ENCODE measurements at regions not wholly inside any gene's neighbourhood (a gene's known extent, or its start where the extent isn't known, plus 50 kb on each side); places are given as distances from the start of the nearest gene placed in this dataset.

GRCh38 chr21:16179773-16180172, 450.0 kb downstream of the USP25 start:
- DNase-seq (ENCODE audit: low read depth in 2 of 2): no peak

DNA sequence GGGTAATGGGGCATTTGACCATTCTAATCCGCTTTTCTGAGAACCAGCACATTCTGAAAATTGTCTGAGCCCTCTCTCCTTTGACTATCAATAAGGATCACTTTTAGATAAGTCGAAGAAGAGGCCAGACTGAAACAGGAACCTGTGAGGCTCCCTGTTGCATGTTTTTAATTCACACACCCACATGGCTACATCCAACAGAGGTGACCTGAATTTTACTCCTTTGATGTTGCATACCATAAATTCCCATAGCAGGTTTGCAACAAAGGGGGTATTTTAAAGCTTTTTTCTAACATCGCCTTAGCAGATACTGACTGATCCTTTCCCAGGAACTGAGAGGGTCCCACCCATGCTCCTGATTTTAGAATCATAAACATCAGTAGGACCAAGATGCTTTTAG, 450.8 kb downstream of the USP25 start:
- no peak for DNase-seq (ENCODE audit: low read depth in 2 of 2)

- DNase-seq (ENCODE audit: low read depth in 2 of 2): no peak
These were observed 451.2 kb downstream of the USP25 start for GRCh38 chr21:16181018-16181417.

GRCh38 chr21:16185766-16186165, 456.0 kb downstream of the USP25 start:
- DNase-seq (ENCODE audit: low read depth in 2 of 2): no peak

DNA sequence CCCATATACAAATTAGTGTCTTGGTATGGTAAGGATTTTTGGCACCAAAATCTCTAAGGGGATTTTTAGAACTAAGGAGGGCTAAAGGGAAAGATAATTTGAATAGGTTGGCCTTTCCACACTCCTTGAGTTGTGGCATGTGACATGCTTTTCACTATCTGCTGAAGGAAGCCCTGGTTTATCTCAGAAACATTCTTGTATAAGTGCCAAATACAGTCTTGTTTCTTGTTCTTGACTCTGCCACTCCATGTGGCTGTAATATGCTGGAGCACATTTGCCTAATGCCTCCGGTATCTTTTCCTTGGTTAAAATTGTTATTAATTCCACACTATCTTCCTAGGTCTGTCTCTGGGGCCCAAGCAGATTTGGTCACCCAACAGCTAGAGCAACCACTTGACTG, 457.0 kb downstream of the USP25 start:
- no peak for DNase-seq (ENCODE audit: low read depth in 2 of 2)

- DNase-seq (ENCODE audit: low read depth in 2 of 2): no peak
These were observed 458.0 kb downstream of the USP25 start for GRCh38 chr21:16187603-16188301.

DNA sequence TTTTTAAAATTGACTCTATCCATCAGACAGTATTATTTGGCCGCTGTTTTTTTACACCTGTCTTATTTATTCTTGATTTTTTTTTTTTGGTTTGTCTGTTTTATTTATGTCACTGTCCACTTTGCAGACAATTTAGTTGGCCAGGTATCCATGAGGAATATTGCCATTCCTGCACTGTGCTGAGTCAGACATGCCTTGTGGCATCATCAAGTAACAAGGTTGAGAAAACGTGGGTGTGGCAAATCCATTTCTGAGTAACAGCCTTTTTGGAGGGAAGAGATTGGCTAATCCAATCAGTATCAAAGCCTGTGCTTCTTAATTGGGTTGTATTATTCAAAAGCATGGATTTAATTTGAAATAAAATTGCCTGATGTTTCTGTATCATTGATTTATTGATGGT, 463.1 kb downstream of the USP25 start:
- DNase-seq (ENCODE audit: low read depth in 2 of 2): no peak

GRCh38 chr21:16193496-16194094, 463.8 kb downstream of the USP25 start:
- no peak for DNase-seq (ENCODE audit: low read depth in 2 of 2)

DNA sequence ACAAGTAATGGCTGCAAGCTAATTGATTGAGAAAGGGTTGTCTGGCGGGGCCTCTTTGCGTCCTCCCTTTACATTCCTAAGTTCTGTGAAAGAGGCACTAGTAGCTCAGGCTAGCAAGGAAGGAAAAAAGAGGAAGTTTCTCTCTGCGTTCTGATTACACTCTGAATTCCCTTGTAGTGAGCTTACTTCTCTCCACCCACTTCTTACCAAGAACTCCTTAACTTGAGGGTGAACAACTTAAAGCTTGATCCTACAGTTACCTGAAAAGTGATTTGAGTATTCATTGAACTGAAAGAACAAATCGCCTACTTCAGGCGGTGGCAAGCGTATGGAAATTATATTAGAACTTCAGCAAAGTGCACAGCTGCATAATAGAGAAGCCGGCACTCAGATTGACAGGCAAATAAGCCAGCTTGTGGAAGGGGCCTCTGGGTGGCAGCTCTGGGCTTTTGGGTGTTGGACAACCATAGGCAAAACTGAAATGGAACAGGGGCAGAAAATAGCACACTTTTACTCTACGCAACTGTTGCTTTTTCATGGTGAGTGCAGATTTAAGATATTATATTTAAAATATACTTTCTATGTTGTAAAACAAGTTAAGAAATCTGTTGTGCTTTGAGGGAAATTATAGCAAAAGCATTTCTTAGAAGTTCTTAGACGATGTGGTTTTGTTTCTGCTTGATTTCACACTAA, 464.5 kb downstream of the USP25 start:
- DNase-seq (ENCODE audit: low read depth in 2 of 2): no peak

- no peak for DNase-seq (ENCODE audit: low read depth in 2 of 2)
These were observed 465.2 kb downstream of the USP25 start for GRCh38 chr21:16194788-16195537.

DNA sequence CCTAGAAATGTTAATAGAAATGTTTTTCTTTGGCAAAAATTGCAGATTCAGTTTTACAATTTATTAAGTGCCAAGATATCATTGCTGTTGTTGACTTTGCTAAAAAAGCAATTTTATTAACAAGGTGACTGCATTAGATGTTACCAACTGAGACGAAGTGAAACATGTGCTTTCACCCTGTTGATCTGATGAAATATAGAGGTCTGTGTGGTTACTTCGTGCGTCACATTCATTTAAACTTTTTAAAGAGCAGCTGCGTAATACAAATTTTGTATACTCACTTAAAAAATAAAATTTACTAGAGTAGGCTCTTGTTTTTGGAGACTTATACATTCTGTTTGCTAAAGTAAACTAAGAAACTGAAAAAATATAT, 465.7 kb downstream of the USP25 start:
- no peak for DNase-seq (ENCODE audit: low read depth in 2 of 2)

GRCh38 chr21:16196001-16196400, 466.2 kb downstream of the USP25 start:
- no peak for DNase-seq (ENCODE audit: low read depth in 2 of 2)

DNA sequence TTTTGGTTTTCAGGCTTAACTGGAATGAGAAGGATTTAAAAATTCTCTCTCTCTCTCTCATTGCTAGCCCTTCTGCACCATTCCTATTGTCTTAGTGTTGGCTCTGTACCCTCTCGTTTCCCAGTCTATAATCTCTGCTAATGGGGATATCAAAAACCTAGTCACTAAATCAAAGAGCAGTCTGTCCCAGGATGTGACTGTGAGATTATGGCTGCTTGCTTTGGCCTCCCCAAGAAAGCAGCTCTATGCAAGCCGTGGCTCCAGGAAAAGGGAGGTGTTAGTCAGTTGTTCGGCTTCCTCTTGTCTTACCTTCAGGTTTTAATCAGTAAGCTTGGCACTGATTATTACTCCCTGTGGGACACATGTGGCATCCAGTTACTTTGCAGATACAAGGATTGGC, 468.8 kb downstream of the USP25 start:
- DNase-seq (ENCODE audit: low read depth in 2 of 2): no peak

DNA sequence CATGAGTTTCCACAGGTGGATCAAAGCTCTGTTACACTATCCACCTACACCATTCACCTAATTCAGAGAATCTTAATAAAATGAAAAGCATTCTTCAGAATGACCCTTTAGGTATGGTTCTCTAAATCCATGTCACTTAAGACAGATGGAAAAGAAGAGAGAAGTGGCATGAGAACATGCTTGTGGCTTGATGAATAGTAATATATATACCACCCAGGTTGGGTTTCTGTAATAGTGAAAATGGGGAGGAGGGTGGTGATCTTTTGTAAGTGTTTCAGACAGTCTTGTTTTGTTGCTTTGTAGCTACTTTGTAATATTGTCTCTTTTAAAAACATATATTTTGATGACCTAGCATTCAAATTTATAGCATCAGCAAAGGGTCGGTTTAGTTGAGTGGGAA, 469.8 kb downstream of the USP25 start:
- DNase-seq (ENCODE audit: low read depth in 2 of 2): no peak

DNA sequence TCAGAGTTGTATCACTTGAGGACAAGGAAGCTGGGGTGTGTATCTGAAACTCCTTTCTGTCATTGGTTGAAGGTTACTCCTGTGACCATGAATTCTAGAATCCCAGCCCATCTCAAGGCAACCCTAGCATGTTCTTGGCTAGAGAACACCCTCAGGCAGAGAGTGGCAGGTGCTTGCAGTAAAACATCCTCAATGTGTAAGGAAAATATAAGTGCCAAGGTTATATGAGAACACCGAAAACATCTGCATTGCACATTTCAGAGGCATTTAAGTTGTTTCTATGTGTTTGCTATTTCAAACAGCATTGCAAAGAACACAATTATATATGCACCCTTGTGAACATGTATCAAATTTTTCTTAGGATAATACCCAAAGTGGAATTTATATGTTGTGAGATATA, 471.9 kb downstream of the USP25 start:
- no peak for DNase-seq (ENCODE audit: low read depth in 2 of 2)

DNA sequence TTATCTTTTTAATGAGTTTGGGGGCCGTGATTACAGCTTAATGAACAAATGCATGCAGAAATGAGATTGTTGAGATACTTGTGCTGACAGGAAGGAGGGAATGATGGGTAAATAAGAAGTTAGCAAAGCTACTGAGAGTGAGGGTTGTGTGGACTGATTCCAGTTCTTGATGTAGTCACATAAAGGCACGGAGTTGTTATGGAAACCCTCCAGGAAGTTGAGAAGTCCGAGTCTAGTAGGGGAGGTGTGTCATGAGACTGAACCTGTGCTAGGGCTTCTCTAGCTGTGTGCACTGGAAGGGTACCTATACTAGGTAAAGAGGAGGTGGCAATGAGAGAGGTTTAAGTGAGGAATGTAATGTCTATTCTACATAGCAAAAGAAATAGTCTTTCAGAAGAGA, 475.7 kb downstream of the USP25 start:
- DNase-seq (ENCODE audit: low read depth in 2 of 2): no peak

DNA sequence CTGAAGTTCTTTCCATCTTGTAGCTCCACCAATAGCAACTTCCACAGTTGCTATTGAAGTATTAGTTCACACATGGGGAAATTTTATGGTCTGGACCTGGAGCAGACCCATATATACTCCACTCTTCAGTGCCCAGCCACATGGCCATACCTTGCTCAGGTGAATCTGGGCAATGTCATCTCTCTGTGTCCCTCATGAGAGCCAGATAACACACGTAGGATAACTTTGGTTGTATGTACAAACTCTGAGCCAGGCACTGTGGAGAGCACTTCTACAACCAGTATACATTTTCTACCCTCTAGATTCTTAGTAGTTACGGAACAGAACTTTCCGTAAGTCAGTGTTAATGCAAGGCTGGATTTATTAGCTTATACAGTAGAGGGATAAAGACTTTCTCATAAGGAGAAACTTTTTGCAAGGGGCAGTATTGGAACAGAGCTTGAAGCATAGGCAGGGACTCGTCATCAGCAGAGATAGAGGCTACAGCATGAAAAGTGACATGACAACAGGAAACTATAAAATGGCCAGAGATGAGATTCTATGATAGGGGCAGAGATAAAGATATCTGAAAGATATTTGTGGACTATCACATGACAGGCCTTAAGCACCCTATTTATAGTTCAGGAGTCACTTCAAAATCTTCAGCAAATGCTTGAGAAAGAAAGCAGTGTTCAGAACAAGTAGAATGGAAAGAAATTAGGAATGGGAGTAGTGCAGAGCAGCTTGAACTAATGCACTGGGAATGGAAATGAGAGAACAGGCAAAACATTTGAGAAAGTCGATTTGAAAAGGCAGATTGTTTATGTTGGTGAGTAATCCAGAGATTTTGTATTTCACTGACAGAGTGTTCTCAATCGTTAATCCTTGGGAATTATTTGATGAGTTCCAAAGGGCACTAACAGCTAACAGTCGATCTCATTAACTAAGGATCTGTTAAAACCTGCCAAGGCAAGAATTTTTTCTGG, 481.8 kb downstream of the USP25 start:
- no peak for DNase-seq (ENCODE audit: low read depth in 2 of 2)

DNA sequence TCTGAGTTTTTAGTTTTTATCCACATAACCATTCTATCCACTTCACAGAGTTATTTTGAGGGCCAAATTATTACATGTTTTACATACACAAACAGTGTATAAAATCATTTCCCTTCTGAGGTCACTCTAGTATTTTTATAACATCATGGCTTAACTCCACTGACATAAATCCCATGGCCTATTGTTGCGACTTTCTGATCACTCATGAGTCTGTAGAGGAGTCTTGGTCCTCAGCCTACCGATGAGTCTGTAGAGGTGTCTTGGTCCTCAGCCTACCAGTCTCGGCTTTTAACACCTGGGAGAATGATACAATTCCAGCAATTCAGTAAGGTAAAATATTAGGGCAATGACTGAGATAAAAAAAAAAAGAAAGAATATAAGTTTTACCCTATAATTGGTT, 483.7 kb downstream of the USP25 start:
- no peak for DNase-seq (ENCODE audit: low read depth in 2 of 2)

DNA sequence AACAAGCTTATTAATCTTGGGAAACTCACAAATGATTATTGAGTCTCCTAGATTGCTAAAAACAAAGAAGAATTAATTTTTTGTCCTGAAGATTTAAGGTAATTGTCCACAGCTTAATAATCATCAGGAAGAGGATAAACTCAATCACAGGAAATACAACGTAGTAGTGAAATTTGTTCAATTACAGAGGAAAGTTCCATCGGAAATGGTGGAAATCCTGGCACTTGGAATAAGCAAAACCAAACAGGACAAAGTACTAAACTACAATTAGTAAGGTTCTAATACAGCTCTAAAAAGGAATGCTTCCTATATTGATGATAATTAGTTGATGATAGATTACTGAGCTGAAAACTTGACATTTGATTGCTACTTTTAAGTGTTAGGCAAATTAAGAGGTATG, 485.4 kb downstream of the USP25 start:
- no peak for DNase-seq (ENCODE audit: low read depth in 2 of 2)

GRCh38 chr21:16215663-16216183, 485.9 kb downstream of the USP25 start:
- no peak for DNase-seq (ENCODE audit: low read depth in 2 of 2)

DNA sequence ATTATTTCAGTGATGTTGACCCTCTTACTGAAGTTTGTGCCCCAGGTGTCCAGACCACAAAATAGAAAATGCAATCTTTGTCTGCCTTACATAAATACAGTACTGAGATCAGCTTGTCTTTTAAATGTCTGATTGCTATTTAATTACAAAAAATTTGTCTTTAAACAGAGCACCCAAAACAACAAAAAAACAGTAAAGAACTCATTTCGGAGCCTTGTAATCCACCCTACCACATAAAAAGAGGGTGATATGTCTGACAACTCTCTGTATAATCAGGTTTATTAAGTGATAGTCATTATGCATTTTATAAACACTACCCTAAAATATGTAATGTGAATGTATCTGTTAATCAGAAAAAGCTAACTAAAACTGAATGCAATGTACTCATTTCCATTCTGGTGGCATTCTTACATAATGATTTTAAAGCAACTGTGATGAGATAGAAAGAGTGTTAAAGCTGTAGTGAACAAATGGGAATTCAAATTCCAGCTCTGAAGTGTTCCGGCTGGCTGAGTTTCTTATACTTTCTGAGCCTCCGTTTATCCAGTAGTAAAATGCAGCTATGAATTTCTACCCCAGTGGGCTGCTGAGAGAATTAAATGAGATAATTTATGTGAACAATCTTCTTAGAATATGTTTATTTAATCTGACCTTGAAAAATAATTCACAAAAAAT, 486.6 kb downstream of the USP25 start:
- DNase-seq (ENCODE audit: low read depth in 2 of 2): no peak
